ENCODE measurements at regions not wholly inside any gene's neighbourhood (a gene's known extent, or its start where the extent isn't known, plus 50 kb on each side); places are given as distances from the start of the nearest gene placed in this dataset.

GRCh38 chr1:195637539-195637938 is 970.7 kb downstream of the KCNT2 start:
- H3K27ac ChIP-seq (ENCODE audit: low read depth in 1 of 2, low read length in 1 of 2), result no peak overlapping the region
- no peak for DNase-seq (ENCODE audit: low read depth in 6 of 9, low spot score in 9 of 9)
- no peaks in the 10 kb centered on the region for H3K27me3 ChIP-seq (ENCODE audit: control insufficient read depth in 2 of 2, insufficient read depth in 1 of 2, low read length in 1 of 2)
- no peaks in the 10 kb centered on the region for H3K4me1 ChIP-seq (ENCODE audit: control insufficient read depth in 2 of 2, insufficient read depth in 2 of 2, low read length in 2 of 2)
- 72% methylated on average over 5 of the region's 5 CpGs for WGBS
- H3K36me3 ChIP-seq (ENCODE audit: control insufficient read depth in 2 of 2, insufficient read depth in 2 of 2, low read length in 1 of 2), result no peaks in the 10 kb centered on the region
- H3K4me3 ChIP-seq (ENCODE audit: low read length in 2 of 2), result no peak overlapping the region
- no peaks in the 10 kb centered on the region for H3K9me3 ChIP-seq (ENCODE audit: control insufficient read depth in 2 of 2, insufficient read depth in 1 of 2, low read length in 1 of 2)

- no peaks in the 10 kb centered on the region for H3K36me3 ChIP-seq (ENCODE audit: control insufficient read depth in 2 of 2, insufficient read depth in 2 of 2, low read length in 1 of 2)
- no peaks in the 10 kb centered on the region for H3K27me3 ChIP-seq (ENCODE audit: control insufficient read depth in 2 of 2, insufficient read depth in 1 of 2, low read length in 1 of 2)
- H3K9me3 ChIP-seq (ENCODE audit: control insufficient read depth in 2 of 2, insufficient read depth in 1 of 2, low read length in 1 of 2), result no peaks in the 10 kb centered on the region
- DNase-seq (ENCODE audit: low read depth in 6 of 9, low spot score in 9 of 9), result no peak
- H3K4me1 ChIP-seq (ENCODE audit: control insufficient read depth in 2 of 2, insufficient read depth in 2 of 2, low read length in 2 of 2), result no peaks in the 10 kb centered on the region
- WGBS, result 89% methylated on average over 3 of the region's 3 CpGs
- H3K27ac ChIP-seq (ENCODE audit: low read depth in 1 of 2, low read length in 1 of 2), result no peak overlapping the region
- no peak overlapping the region for H3K4me3 ChIP-seq (ENCODE audit: low read length in 2 of 2)
Measured at GRCh38 chr1:195618287-195618686, 990.0 kb downstream of the KCNT2 start.

- Histone ChIP-seq H3K27me3 (ENCODE audit: control insufficient read depth in 2 of 2, insufficient read depth in 1 of 2, low read length in 1 of 2) (no peaks in the 10 kb centered on the region), H3K9me3 (ENCODE audit: control insufficient read depth in 2 of 2, insufficient read depth in 1 of 2, low read length in 1 of 2) (no peaks in the 10 kb centered on the region), H3K36me3 (ENCODE audit: control insufficient read depth in 2 of 2, insufficient read depth in 2 of 2, low read length in 1 of 2) (no peaks in the 10 kb centered on the region), H3K4me1 (ENCODE audit: control insufficient read depth in 2 of 2, insufficient read depth in 2 of 2, low read length in 2 of 2) (no peaks in the 10 kb centered on the region), H3K4me3 (ENCODE audit: low read length in 2 of 2) (no peak overlapping the region), H3K27ac (ENCODE audit: low read depth in 1 of 2, low read length in 1 of 2) (no peak overlapping the region)
- 88% methylated on average over 2 of the region's 2 CpGs for WGBS
- DNase-seq (ENCODE audit: low read depth in 6 of 9, low spot score in 9 of 9), result no peak
Measured at GRCh38 chr1:195617106-195617505, 991.1 kb downstream of the KCNT2 start.

GRCh38 chr1:195608883-195609282 is 999.4 kb downstream of the KCNT2 start:
- Histone ChIP-seq H3K27ac (ENCODE audit: low read depth in 1 of 2, low read length in 1 of 2) (no peak overlapping the region), H3K36me3 (ENCODE audit: control insufficient read depth in 2 of 2, insufficient read depth in 2 of 2, low read length in 1 of 2) (no peaks in the 10 kb centered on the region), H3K9me3 (ENCODE audit: control insufficient read depth in 2 of 2, insufficient read depth in 1 of 2, low read length in 1 of 2) (no peaks in the 10 kb centered on the region), H3K27me3 (ENCODE audit: control insufficient read depth in 2 of 2, insufficient read depth in 1 of 2, low read length in 1 of 2) (no peaks in the 10 kb centered on the region), H3K4me3 (ENCODE audit: low read length in 2 of 2) (no peak overlapping the region), H3K4me1 (ENCODE audit: control insufficient read depth in 2 of 2, insufficient read depth in 2 of 2, low read length in 2 of 2) (no peaks in the 10 kb centered on the region)
- DNase-seq (ENCODE audit: low read depth in 6 of 9, low spot score in 9 of 9), result no peak
- WGBS, result 98% methylated on average over 1 of the region's 1 CpG

GRCh38 chr1:195606483-195606882 is 1001.8 kb downstream of the KCNT2 start:
- 95% methylated on average over 1 of the region's 1 CpG for WGBS
- H3K27me3 ChIP-seq (ENCODE audit: control insufficient read depth in 2 of 2, insufficient read depth in 1 of 2, low read length in 1 of 2), result no peaks in the 10 kb centered on the region
- no peak for DNase-seq (ENCODE audit: low read depth in 6 of 9, low spot score in 9 of 9)
- H3K27ac ChIP-seq (ENCODE audit: low read depth in 1 of 2, low read length in 1 of 2), result no peak overlapping the region
- H3K4me1 ChIP-seq (ENCODE audit: control insufficient read depth in 2 of 2, insufficient read depth in 2 of 2, low read length in 2 of 2), result no peaks in the 10 kb centered on the region
- H3K4me3 ChIP-seq (ENCODE audit: low read length in 2 of 2), result no peak overlapping the region
- H3K9me3 ChIP-seq (ENCODE audit: control insufficient read depth in 2 of 2, insufficient read depth in 1 of 2, low read length in 1 of 2), result no peaks in the 10 kb centered on the region
- no peaks in the 10 kb centered on the region for H3K36me3 ChIP-seq (ENCODE audit: control insufficient read depth in 2 of 2, insufficient read depth in 2 of 2, low read length in 1 of 2)

- Histone ChIP-seq H3K36me3 (ENCODE audit: control insufficient read depth in 2 of 2, insufficient read depth in 2 of 2, low read length in 1 of 2) (no peaks in the 10 kb centered on the region), H3K4me3 (ENCODE audit: low read length in 2 of 2) (no peak overlapping the region), H3K27me3 (ENCODE audit: control insufficient read depth in 2 of 2, insufficient read depth in 1 of 2, low read length in 1 of 2) (no peaks in the 10 kb centered on the region), H3K27ac (ENCODE audit: low read depth in 1 of 2, low read length in 1 of 2) (no peak overlapping the region), H3K4me1 (ENCODE audit: control insufficient read depth in 2 of 2, insufficient read depth in 2 of 2, low read length in 2 of 2) (no peaks in the 10 kb centered on the region), H3K9me3 (ENCODE audit: control insufficient read depth in 2 of 2, insufficient read depth in 1 of 2, low read length in 1 of 2) (no peaks in the 10 kb centered on the region)
- DNase-seq (ENCODE audit: low read depth in 6 of 9, low spot score in 9 of 9), result no peak
- 93% methylated on average over 1 of the region's 1 CpG for WGBS
Measured at GRCh38 chr1:195604287-195604686, 1004.0 kb downstream of the KCNT2 start.

- no peak overlapping the region for H3K27ac ChIP-seq (ENCODE audit: low read depth in 1 of 2, low read length in 1 of 2)
Measured at GRCh38 chr1:195597891-195598290, 1010.3 kb downstream of the KCNT2 start.

GRCh38 chr1:195594773-195595172 is 1013.5 kb downstream of the KCNT2 start:
- WGBS, result 90% methylated on average over 3 of the region's 3 CpGs
- no peak for DNase-seq (ENCODE audit: low read depth in 6 of 9, low spot score in 9 of 9)
- no peaks in the 10 kb centered on the region for H3K27me3 ChIP-seq (ENCODE audit: control insufficient read depth in 2 of 2, insufficient read depth in 1 of 2, low read length in 1 of 2)
- no peak overlapping the region for H3K27ac ChIP-seq (ENCODE audit: low read depth in 1 of 2, low read length in 1 of 2)
- no peaks in the 10 kb centered on the region for H3K36me3 ChIP-seq (ENCODE audit: control insufficient read depth in 2 of 2, insufficient read depth in 2 of 2, low read length in 1 of 2)
- no peak overlapping the region for H3K4me3 ChIP-seq (ENCODE audit: low read length in 2 of 2)
- no peaks in the 10 kb centered on the region for H3K9me3 ChIP-seq (ENCODE audit: control insufficient read depth in 2 of 2, insufficient read depth in 1 of 2, low read length in 1 of 2)
- no peaks in the 10 kb centered on the region for H3K4me1 ChIP-seq (ENCODE audit: control insufficient read depth in 2 of 2, insufficient read depth in 2 of 2, low read length in 2 of 2)

More at GRCh38 chr1:195597891-195598290, 1010.3 kb downstream of the KCNT2 start:
- no peaks in the 10 kb centered on the region for H3K9me3 ChIP-seq (ENCODE audit: control insufficient read depth in 2 of 2, insufficient read depth in 1 of 2, low read length in 1 of 2)
- no peaks in the 10 kb centered on the region for H3K4me1 ChIP-seq (ENCODE audit: control insufficient read depth in 2 of 2, insufficient read depth in 2 of 2, low read length in 2 of 2)
- H3K27me3 ChIP-seq (ENCODE audit: control insufficient read depth in 2 of 2, insufficient read depth in 1 of 2, low read length in 1 of 2), result no peaks in the 10 kb centered on the region
- DNase-seq (ENCODE audit: low read depth in 6 of 9, low spot score in 9 of 9), result no peak
- H3K4me3 ChIP-seq (ENCODE audit: low read length in 2 of 2), result no peak overlapping the region
- H3K36me3 ChIP-seq (ENCODE audit: control insufficient read depth in 2 of 2, insufficient read depth in 2 of 2, low read length in 1 of 2), result no peaks in the 10 kb centered on the region

- H3K4me3 ChIP-seq (ENCODE audit: low read length in 2 of 2), result no peak overlapping the region
- no peaks in the 10 kb centered on the region for H3K9me3 ChIP-seq (ENCODE audit: control insufficient read depth in 2 of 2, insufficient read depth in 1 of 2, low read length in 1 of 2)
- DNase-seq (ENCODE audit: low read depth in 6 of 9, low spot score in 9 of 9), result no peak
- H3K4me1 ChIP-seq (ENCODE audit: control insufficient read depth in 2 of 2, insufficient read depth in 2 of 2, low read length in 2 of 2), result no peaks in the 10 kb centered on the region
- H3K27me3 ChIP-seq (ENCODE audit: control insufficient read depth in 2 of 2, insufficient read depth in 1 of 2, low read length in 1 of 2), result no peaks in the 10 kb centered on the region
- no peaks in the 10 kb centered on the region for H3K36me3 ChIP-seq (ENCODE audit: control insufficient read depth in 2 of 2, insufficient read depth in 2 of 2, low read length in 1 of 2)
- 97% methylated on average over 2 of the region's 2 CpGs for WGBS
- H3K27ac ChIP-seq (ENCODE audit: low read depth in 1 of 2, low read length in 1 of 2), result no peak overlapping the region
Measured at GRCh38 chr1:195594322-195594721, 1013.9 kb downstream of the KCNT2 start.
